Sigmoid colon (tissue), 6 donors: ENCODE measurements at regions not wholly inside any gene's neighbourhood (a gene's known extent, or its start where the extent isn't known, plus 50 kb on each side); places are given as distances from the start of the nearest gene placed in this dataset.

Source experiments
- DNase-seq: peaks from one replicate; pipeline ENCODE4 v3.0.0-alpha.2; 2019
- H3K27ac ChIP-seq, 4 donors: fragments of 200-600 bp; sonication (generic); one replicate each; pipeline ENCODE4 v1.5.1; 2016 to 2019; ENCODE audit warnings: mild to moderate bottlenecking in 1 of 4
- H3K27me3 ChIP-seq, 3 donors: fragments of 200-600 bp; sonication (generic); one replicate each; pipeline ENCODE4 v1.5.1; 2019; ENCODE audit warnings: mild to moderate bottlenecking in 1 of 3
- H3K36me3 ChIP-seq, 4 donors: fragments of 200-600 bp; sonication (generic); one replicate each; pipeline ENCODE4 v1.5.1; 2016 to 2019
- H3K4me1 ChIP-seq, 4 donors: fragments of 200-600 bp; sonication (generic); one replicate each; pipeline ENCODE4 v1.5.1; 2017 to 2019
- H3K4me3 ChIP-seq, 4 donors: fragments of 200-600 bp; sonication (generic); one replicate each; pipeline ENCODE4 v1.5.1; 2017 to 2019; ENCODE audit warnings: mild to moderate bottlenecking in 2 of 4, moderate library complexity in 1 of 4
- H3K9me3 ChIP-seq, 4 donors: fragments of 200-600 bp in 3 of 4; sonication (generic) in 3 of 4; one replicate each; pipeline versions ENCODE4 v1.5.1 to v1.6.1; 2013 to 2019
- EP300 ChIP-seq, 4 donors: sonication (generic); formaldehyde crosslinking; IDR thresholded peaks; one replicate each; pipeline ENCODE4 v1.6.1; 2017; ENCODE audit warnings: antibody characterized with exemption in 4 of 4
- POLR2A ChIP-seq, 2 donors: fragments of 450-650 bp; IDR thresholded peaks; one replicate each; pipeline ENCODE4 v1.6.1; 2016; ENCODE audit warnings: antibody characterized with exemption in 2 of 2, mild to moderate bottlenecking in 2 of 2, moderate library complexity in 2 of 2
- POLR2AphosphoS5 ChIP-seq, 4 donors: sonication (generic); formaldehyde crosslinking; IDR thresholded peaks; one replicate each; pipeline ENCODE4 v1.6.1; 2017; ENCODE audit warnings: antibody characterized with exemption in 4 of 4
- WGBS, 2 donors: extraction: QIAGEN DNeasy Blood & Tissue Kit; methylation state at CpG; one replicate each; pipeline ENCODE4 v1.1.7; 2013; 5-methylcytosine and 5-hydroxymethylcytosine counted together
- intact Hi-C: fragments of 100-400 bp; cut with DNase I; formaldehyde crosslinking; loops from one replicate; pipeline ENCODE4 v1.15.1; 2023
- TF ChIP-seq, protein P1 (sequence below), 4 experiments: fragments of 450-650 bp in 3 of 4; fragments of 200-600 bp in 1 of 4; IDR thresholded peaks; one replicate each; pipeline ENCODE4 v1.5.1; 2016 to 2019; ENCODE audit warnings: antibody characterized with exemption in 4 of 4, mild to moderate bottlenecking in 3 of 4, moderate library complexity in 2 of 4
- donor health status: healthy with polysubstance abuse.
- donor health status: healthy.

DNA sequence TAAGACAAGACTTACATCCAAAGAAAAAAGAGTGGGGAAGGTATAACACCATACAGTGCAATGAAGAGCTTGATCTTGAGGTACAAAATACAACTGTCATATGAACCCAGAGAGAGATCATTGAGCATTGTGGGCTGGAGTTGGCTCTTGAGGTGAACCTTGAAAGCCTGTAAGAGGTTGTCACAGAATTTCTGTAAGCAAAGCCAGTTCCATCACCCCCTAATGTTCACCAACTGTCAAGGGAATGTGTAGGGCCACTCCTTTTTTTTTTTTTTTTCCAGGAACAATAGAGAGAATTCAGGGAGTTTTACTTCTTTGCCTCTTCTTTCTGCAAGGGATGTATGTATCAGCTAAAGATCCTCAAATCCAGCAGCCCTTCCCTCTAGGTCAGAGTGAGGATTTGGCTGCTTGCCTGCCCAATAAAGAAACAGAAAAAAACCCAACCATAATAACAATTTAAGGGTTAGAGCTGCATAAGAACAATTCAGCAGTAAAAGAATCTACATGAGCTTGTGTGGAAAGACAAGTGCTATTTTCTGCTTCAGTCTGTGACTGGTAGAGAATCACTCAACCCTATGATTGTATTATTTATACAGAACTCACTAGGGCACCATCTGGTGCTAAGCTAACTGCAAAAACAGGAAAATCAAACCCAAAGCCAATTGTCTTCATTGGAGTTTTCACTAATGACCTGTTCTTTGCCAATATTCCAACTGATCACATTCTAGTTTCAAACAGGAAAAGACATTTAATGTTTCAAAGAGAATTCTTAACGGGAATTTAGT lies 217.5 kb upstream of the TEX13C start:
- 70 to 84% methylated on average over 1 of the region's 1 CpG for WGBS, 2 donors
- Histone ChIP-seq H3K9me3 (no peaks in the 10 kb centered on the region), H3K4me1 (no peaks in the 10 kb centered on the region), H3K27me3 (no peaks in the 10 kb centered on the region), H3K36me3 (no peaks in the 10 kb centered on the region), H3K4me3 (no peak overlapping the region), H3K27ac (no peak overlapping the region)
- DNase-seq: no peak
- intact Hi-C loops: no loop called here
- no peak for TF ChIP-seq EP300 (IDR thresholded peaks at IDR 0.05)
- no peak for TF ChIP-seq POLR2AphosphoS5 (IDR thresholded peaks at IDR 0.05)
- TF ChIP-seq, protein P1, sequence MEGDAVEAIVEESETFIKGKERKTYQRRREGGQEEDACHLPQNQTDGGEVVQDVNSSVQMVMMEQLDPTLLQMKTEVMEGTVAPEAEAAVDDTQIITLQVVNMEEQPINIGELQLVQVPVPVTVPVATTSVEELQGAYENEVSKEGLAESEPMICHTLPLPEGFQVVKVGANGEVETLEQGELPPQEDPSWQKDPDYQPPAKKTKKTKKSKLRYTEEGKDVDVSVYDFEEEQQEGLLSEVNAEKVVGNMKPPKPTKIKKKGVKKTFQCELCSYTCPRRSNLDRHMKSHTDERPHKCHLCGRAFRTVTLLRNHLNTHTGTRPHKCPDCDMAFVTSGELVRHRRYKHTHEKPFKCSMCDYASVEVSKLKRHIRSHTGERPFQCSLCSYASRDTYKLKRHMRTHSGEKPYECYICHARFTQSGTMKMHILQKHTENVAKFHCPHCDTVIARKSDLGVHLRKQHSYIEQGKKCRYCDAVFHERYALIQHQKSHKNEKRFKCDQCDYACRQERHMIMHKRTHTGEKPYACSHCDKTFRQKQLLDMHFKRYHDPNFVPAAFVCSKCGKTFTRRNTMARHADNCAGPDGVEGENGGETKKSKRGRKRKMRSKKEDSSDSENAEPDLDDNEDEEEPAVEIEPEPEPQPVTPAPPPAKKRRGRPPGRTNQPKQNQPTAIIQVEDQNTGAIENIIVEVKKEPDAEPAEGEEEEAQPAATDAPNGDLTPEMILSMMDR (IDR thresholded peaks at IDR 0.05): no peak
- no peak for TF ChIP-seq POLR2A (IDR thresholded peaks at IDR 0.05)

DNA sequence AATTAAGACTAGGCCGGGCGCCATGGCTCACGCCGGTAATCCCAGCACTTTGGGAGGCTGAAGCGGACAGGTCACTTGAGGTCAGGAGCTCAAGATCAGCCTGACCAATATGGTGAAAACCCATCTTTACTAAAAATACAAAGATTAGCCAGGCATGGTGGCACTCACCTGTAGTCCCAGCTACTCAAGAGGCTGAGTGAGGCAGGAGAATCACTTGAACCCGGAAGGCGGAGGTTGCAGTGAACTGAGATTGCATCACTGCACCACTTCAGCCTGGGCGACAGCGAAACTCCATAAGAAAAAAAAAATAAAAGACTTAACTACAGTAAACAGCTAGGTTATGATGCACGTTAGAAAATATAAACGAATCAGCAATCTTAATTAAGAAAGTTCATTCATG lies 216.0 kb upstream of the TEX13C start:
- H3K9me3 ChIP-seq: no peaks in the 10 kb centered on the region
- TF ChIP-seq POLR2A (IDR thresholded peaks at IDR 0.05) (no peak), EP300 (IDR thresholded peaks at IDR 0.05) (no peak), POLR2AphosphoS5 (IDR thresholded peaks at IDR 0.05) (no peak)
- TF ChIP-seq, protein P1 (IDR thresholded peaks at IDR 0.05): no peak
- intact Hi-C loops: no loop called here
- no peaks in the 10 kb centered on the region for H3K36me3 ChIP-seq
- H3K27ac ChIP-seq: no peak overlapping the region
- H3K4me3 ChIP-seq: no peak overlapping the region
- H3K27me3 ChIP-seq: no peaks in the 10 kb centered on the region
- no peak for DNase-seq
- 92 to 93% methylated on average over 11 of the region's 11 CpGs for WGBS, 2 donors
- H3K4me1 ChIP-seq: no peaks in the 10 kb centered on the region

DNA sequence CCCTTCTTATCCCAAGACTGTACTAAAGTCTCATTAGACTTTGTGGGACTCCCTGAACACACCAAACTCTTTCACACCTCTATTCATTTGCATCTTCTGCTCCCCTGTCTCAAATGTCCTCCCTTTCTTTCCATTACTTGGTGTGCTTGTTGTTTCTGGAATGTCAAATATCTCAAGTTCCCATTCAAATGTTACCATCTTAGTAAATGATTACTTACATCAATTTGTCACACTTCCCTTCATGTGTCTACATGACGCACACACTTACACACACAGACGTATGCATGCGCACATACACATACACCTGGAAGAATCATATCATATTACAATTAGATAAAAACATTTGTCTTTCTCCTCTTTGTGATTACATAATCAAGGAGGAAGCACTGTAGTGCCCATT lies 210.8 kb upstream of the TEX13C start:
- Histone ChIP-seq H3K4me3 (no peak overlapping the region), H3K4me1 (no peaks in the 10 kb centered on the region), H3K36me3 (no peaks in the 10 kb centered on the region), H3K27ac (no peak overlapping the region), H3K27me3 (no peaks in the 10 kb centered on the region), H3K9me3 (no peaks in the 10 kb centered on the region)
- DNase-seq: no peak
- TF ChIP-seq EP300 (IDR thresholded peaks at IDR 0.05): no peak
- TF ChIP-seq POLR2A (IDR thresholded peaks at IDR 0.05): no peak
- TF ChIP-seq, protein P1 (IDR thresholded peaks at IDR 0.05): no peak
- no peak for TF ChIP-seq POLR2AphosphoS5 (IDR thresholded peaks at IDR 0.05)
- WGBS, 2 donors: 87 to 91% methylated on average over 3 of the region's 3 CpGs
- intact Hi-C loops: no loop called here

DNA sequence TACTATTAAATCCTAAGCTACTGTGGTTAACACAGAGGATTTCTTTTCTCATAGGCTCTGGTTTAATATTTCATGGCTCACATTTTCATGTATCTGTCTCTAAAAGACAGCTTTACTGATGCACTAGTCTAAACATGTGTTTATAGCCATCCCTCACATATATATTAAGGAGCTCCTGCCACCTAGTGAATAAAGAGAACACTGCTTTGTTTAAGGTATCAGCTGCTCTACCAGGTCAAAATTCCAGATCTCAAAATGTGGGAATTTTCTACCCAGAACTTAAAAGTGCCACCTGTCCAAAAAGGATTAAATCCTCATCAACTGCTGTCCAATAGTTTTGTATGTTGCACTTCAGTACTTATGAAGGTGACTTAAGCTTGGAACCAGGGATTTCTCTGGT lies 188.5 kb upstream of the TEX13C start:
- Histone ChIP-seq H3K27me3 (no peaks in the 10 kb centered on the region), H3K36me3 (no peaks in the 10 kb centered on the region), H3K27ac (no peak overlapping the region), H3K4me3 (no peak overlapping the region), H3K4me1 (no peaks in the 10 kb centered on the region), H3K9me3 (no peaks in the 10 kb centered on the region)
- TF ChIP-seq, protein P1 (IDR thresholded peaks at IDR 0.05): no peak
- TF ChIP-seq POLR2AphosphoS5 (IDR thresholded peaks at IDR 0.05) (no peak), POLR2A (IDR thresholded peaks at IDR 0.05) (no peak), EP300 (IDR thresholded peaks at IDR 0.05) (no peak)
- no peak for DNase-seq
- intact Hi-C loops: no loop called here

DNA sequence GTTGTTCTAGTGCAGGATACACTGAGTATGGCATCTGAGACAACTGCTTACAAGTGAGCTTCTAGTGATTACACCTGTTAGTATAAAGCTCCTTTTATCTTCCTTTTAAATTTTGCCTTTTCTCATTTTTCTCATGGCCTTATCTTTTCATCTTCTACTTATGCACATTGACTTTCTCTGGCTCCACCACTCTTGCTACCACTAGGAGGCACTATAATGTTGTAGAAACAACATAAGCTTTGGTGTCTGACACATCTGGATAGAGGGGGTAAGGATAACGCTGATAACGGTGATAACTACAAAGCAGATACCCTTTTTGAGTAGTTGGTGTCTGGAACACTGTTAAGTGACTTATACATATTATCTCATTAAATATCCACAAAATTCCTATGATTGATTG lies 187.4 kb upstream of the TEX13C start:
- Histone ChIP-seq H3K27me3 (no peaks in the 10 kb centered on the region), H3K27ac (no peak overlapping the region), H3K36me3 (no peaks in the 10 kb centered on the region), H3K4me1 (no peaks in the 10 kb centered on the region), H3K4me3 (no peak overlapping the region), H3K9me3 (no peaks in the 10 kb centered on the region)
- intact Hi-C loops: no loop called here
- 41 to 47% methylated on average over 2 of the region's 2 CpGs for WGBS, 2 donors
- DNase-seq: no peak
- TF ChIP-seq POLR2AphosphoS5 (IDR thresholded peaks at IDR 0.05) (no peak), POLR2A (IDR thresholded peaks at IDR 0.05) (no peak), EP300 (IDR thresholded peaks at IDR 0.05) (no peak)
- TF ChIP-seq, protein P1 (IDR thresholded peaks at IDR 0.05): no peak
